ENCODE measurements at regions not wholly inside any gene's neighbourhood (a gene's known extent, or its start where the extent isn't known, plus 50 kb on each side); places are given as distances from the start of the nearest gene placed in this dataset.
"Not testable (repeated sequence)": the region's sequence is repeated elsewhere in the genome, so short reads cannot be mapped to it uniquely, and the experiment has no call there.

- ATAC-seq (no peak), DNase-seq (ENCODE audit: low spot score in 2 of 2) (no peak)
- Mint-ChIP-seq H3K4me3 (no peak overlapping the region), H3K36me3 (no peaks in the 10 kb centered on the region), H3K27ac (no peak overlapping the region), H3K9me3 (peaks cover 4% of the 10 kb centered on the region), H3K4me1 (no peaks in the 10 kb centered on the region)
Observed at GRCh38 chr1:164423136-164423535, 135.8 kb upstream of the PBX1 start.

- H3K4me1 Mint-ChIP-seq: no peaks in the 10 kb centered on the region
- H3K4me3 Mint-ChIP-seq: no peak overlapping the region
- no peaks in the 10 kb centered on the region for H3K9me3 Mint-ChIP-seq
- H3K36me3 Mint-ChIP-seq: no peaks in the 10 kb centered on the region
- no peak overlapping the region for H3K27ac Mint-ChIP-seq
- DNase-seq (ENCODE audit: low spot score in 2 of 2): no peak
- no peak for ATAC-seq
Observed at GRCh38 chr1:164433141-164433817, 125.7 kb upstream of the PBX1 start.

GRCh38 chr1:164433818-164434170 lies 125.2 kb upstream of the PBX1 start:
- Mint-ChIP-seq H3K4me3 (no peak overlapping the region), H3K9me3 (no peaks in the 10 kb centered on the region), H3K36me3 (no peaks in the 10 kb centered on the region), H3K27ac (no peak overlapping the region), H3K4me1 (no peaks in the 10 kb centered on the region)
- DNase-seq (ENCODE audit: low spot score in 2 of 2) (no peak), ATAC-seq (no peak)

- Mint-ChIP-seq H3K27ac (no peak overlapping the region), H3K4me3 (no peak overlapping the region), H3K9me3 (peaks cover 5% of the 10 kb centered on the region), H3K36me3 (no peaks in the 10 kb centered on the region), H3K4me1 (no peaks in the 10 kb centered on the region)
- DNase-seq (ENCODE audit: low spot score in 2 of 2): no peak
- ATAC-seq: no peak
Observed at GRCh38 chr1:164440232-164440631, 118.8 kb upstream of the PBX1 start.

- Mint-ChIP-seq H3K4me1 (no peaks in the 10 kb centered on the region), H3K9me3 (peaks cover 5% of the 10 kb centered on the region), H3K27ac (no peak overlapping the region), H3K36me3 (no peaks in the 10 kb centered on the region), H3K4me3 (no peak overlapping the region)
- DNase-seq (ENCODE audit: low spot score in 2 of 2) (no peak), ATAC-seq (no peak)
Observed at GRCh38 chr1:164443166-164443565, 115.8 kb upstream of the PBX1 start.

- Mint-ChIP-seq H3K4me1 (no peaks in the 10 kb centered on the region), H3K27ac (no peak overlapping the region), H3K4me3 (no peak overlapping the region), H3K36me3 (no peaks in the 10 kb centered on the region), H3K9me3 (peaks cover 5% of the 10 kb centered on the region)
- no peak for DNase-seq (ENCODE audit: low spot score in 2 of 2)
- no peak for ATAC-seq
Observed at GRCh38 chr1:164443836-164444235, 115.1 kb upstream of the PBX1 start.

GRCh38 chr1:164446020-164446419 lies 113.0 kb upstream of the PBX1 start:
- H3K9me3 Mint-ChIP-seq: no peaks in the 10 kb centered on the region
- H3K4me1 Mint-ChIP-seq: no peaks in the 10 kb centered on the region
- no peak for ATAC-seq
- H3K4me3 Mint-ChIP-seq: no peak overlapping the region
- no peak for DNase-seq (ENCODE audit: low spot score in 2 of 2)
- no peaks in the 10 kb centered on the region for H3K36me3 Mint-ChIP-seq
- no peak overlapping the region for H3K27ac Mint-ChIP-seq

- no peak for DNase-seq (ENCODE audit: low spot score in 2 of 2)
- no peak overlapping the region for H3K27ac Mint-ChIP-seq
- ATAC-seq: no peak
- H3K4me1 Mint-ChIP-seq: no peaks in the 10 kb centered on the region
- H3K4me3 Mint-ChIP-seq: no peak overlapping the region
- peaks cover 13% of the 10 kb centered on the region for H3K9me3 Mint-ChIP-seq
- no peaks in the 10 kb centered on the region for H3K36me3 Mint-ChIP-seq
Observed at GRCh38 chr1:164452549-164452948, 106.4 kb upstream of the PBX1 start.

GRCh38 chr1:164456272-164456671 lies 102.7 kb upstream of the PBX1 start:
- Mint-ChIP-seq H3K27ac (no peak overlapping the region), H3K4me3 (no peak overlapping the region), H3K36me3 (no peaks in the 10 kb centered on the region), H3K4me1 (no peaks in the 10 kb centered on the region), H3K9me3 (peaks cover 13% of the 10 kb centered on the region)
- DNase-seq (ENCODE audit: low spot score in 2 of 2) (no peak), ATAC-seq (no peak)

GRCh38 chr1:164459176-164459575 lies 99.8 kb upstream of the PBX1 start:
- not testable (repeated sequence) for ATAC-seq; DNase-seq (ENCODE audit: low spot score in 2 of 2); H3K27ac Mint-ChIP-seq; H3K9me3 Mint-ChIP-seq; H3K4me1 Mint-ChIP-seq; H3K4me3 Mint-ChIP-seq; H3K36me3 Mint-ChIP-seq

- ATAC-seq (no peak), DNase-seq (ENCODE audit: low spot score in 2 of 2) (no peak)
- Mint-ChIP-seq H3K9me3 (peaks cover 7% of the 10 kb centered on the region), H3K4me1 (no peaks in the 10 kb centered on the region), H3K27ac (no peak overlapping the region), H3K36me3 (no peaks in the 10 kb centered on the region), H3K4me3 (no peak overlapping the region)
Observed at GRCh38 chr1:164466001-164466421, 93.0 kb upstream of the PBX1 start.

- peaks cover 8% of the 10 kb centered on the region for H3K9me3 Mint-ChIP-seq
- ATAC-seq (no peak), DNase-seq (ENCODE audit: low spot score in 2 of 2) (no peak)
- H3K36me3 Mint-ChIP-seq: no peaks in the 10 kb centered on the region
- H3K4me3 Mint-ChIP-seq: no peak overlapping the region
- H3K27ac Mint-ChIP-seq: no peak overlapping the region
- no peaks in the 10 kb centered on the region for H3K4me1 Mint-ChIP-seq
Observed at GRCh38 chr1:164466429-164466828, 92.6 kb upstream of the PBX1 start.

GRCh38 chr1:164470996-164471395 lies 88.0 kb upstream of the PBX1 start:
- Mint-ChIP-seq H3K4me1 (no peaks in the 10 kb centered on the region), H3K36me3 (no peaks in the 10 kb centered on the region), H3K27ac (no peak overlapping the region), H3K9me3 (peaks cover 17% of the 10 kb centered on the region), H3K4me3 (no peak overlapping the region)
- no peak for DNase-seq (ENCODE audit: low spot score in 2 of 2)
- ATAC-seq: no peak

- Mint-ChIP-seq H3K4me1 (no peaks in the 10 kb centered on the region), H3K27ac (no peak overlapping the region), H3K4me3 (no peak overlapping the region), H3K36me3 (no peaks in the 10 kb centered on the region), H3K9me3 (peaks cover 17% of the 10 kb centered on the region)
- ATAC-seq: no peak
- DNase-seq (ENCODE audit: low spot score in 2 of 2): no peak
Observed at GRCh38 chr1:164472841-164473240, 86.1 kb upstream of the PBX1 start.

GRCh38 chr1:164473544-164473943 lies 85.4 kb upstream of the PBX1 start:
- no peaks in the 10 kb centered on the region for H3K4me1 Mint-ChIP-seq
- no peaks in the 10 kb centered on the region for H3K36me3 Mint-ChIP-seq
- H3K27ac Mint-ChIP-seq: no peak overlapping the region
- ATAC-seq: no peak
- no peak for DNase-seq (ENCODE audit: low spot score in 2 of 2)
- H3K4me3 Mint-ChIP-seq: no peak overlapping the region
- H3K9me3 Mint-ChIP-seq: peaks cover 17% of the 10 kb centered on the region

- no peak overlapping the region for H3K27ac Mint-ChIP-seq
- no peak overlapping the region for H3K4me3 Mint-ChIP-seq
- H3K36me3 Mint-ChIP-seq: no peaks in the 10 kb centered on the region
- H3K4me1 Mint-ChIP-seq: no peaks in the 10 kb centered on the region
- DNase-seq (ENCODE audit: low spot score in 2 of 2) (no peak), ATAC-seq (no peak)
- peaks cover 10% of the 10 kb centered on the region for H3K9me3 Mint-ChIP-seq
Observed at GRCh38 chr1:164475834-164476233, 83.2 kb upstream of the PBX1 start.

- H3K27ac Mint-ChIP-seq: no peak overlapping the region
- H3K9me3 Mint-ChIP-seq: peaks cover 4% of the 10 kb centered on the region
- DNase-seq (ENCODE audit: low spot score in 2 of 2) (no peak), ATAC-seq (no peak)
- H3K36me3 Mint-ChIP-seq: no peaks in the 10 kb centered on the region
- H3K4me3 Mint-ChIP-seq: no peak overlapping the region
- H3K4me1 Mint-ChIP-seq: no peaks in the 10 kb centered on the region
Observed at GRCh38 chr1:164477343-164477742, 81.6 kb upstream of the PBX1 start.

Measured in stimulated activated effector memory CD8-positive, alpha-beta T cell treated with anti-CD3 and anti-CD28 coated beads, Interleukin-12 subunit alpha, Interleukin-12 subunit beta, amount 100 ng/mL, for 72 hours (primary cell).